WTC11 (cell line): ENCODE measurements at regions not wholly inside any gene's neighbourhood (a gene's known extent, or its start where the extent isn't known, plus 50 kb on each side); places are given as distances from the start of the nearest gene placed in this dataset.

Source experiments
- ATAC-seq: fragments of 200-7000 bp; cut with Tn5 transposase; 2 replicates; pipeline ENCODE4 v1.10.0; 2021; ENCODE audit warnings: mild to moderate bottlenecking, moderate library complexity
- CTCF ChIA-PET: fragments of 300-600 bp; sonication (Branson Sonifier 250); formaldehyde crosslinking; loops from one replicate; lab custom pipeline; 2021; ENCODE audit warnings: antibody characterized with exemption; lab: Charles Lee
- POLR2A ChIA-PET: fragments of 350-600 bp; sonication (Branson Sonifier 250); formaldehyde crosslinking; loops from one replicate; lab custom pipeline; 2021; ENCODE audit warnings: antibody characterized with exemption; lab: Charles Lee
- DNase-seq: peaks from one replicate; pipeline ENCODE4 v3.0.0; 2021; ENCODE audit warnings: low spot score
- H3K27ac Mint-ChIP-seq: 2 replicates; pipeline ENCODE4 v1.8.0; 2021; ENCODE audit warnings: mixed read lengths
- H3K27me3 Mint-ChIP-seq: 2 replicates; pipeline ENCODE4 v1.8.0; 2021; ENCODE audit warnings: low read depth, mild to moderate bottlenecking, moderate library complexity, mixed read lengths
- H3K36me3 Mint-ChIP-seq: 2 replicates; pipeline ENCODE4 v1.8.0; 2021; ENCODE audit warnings: mixed read lengths
- H3K4me1 Mint-ChIP-seq: 2 replicates; pipeline ENCODE4 v1.8.0; 2022; ENCODE audit warnings: mixed read lengths
- H3K4me3 Mint-ChIP-seq: 2 replicates; pipeline ENCODE4 v1.8.0; 2021; ENCODE audit warnings: mild to moderate bottlenecking, moderate library complexity, mixed read lengths
- H3K9me3 Mint-ChIP-seq: 2 replicates; pipeline ENCODE4 v1.8.0; 2021; ENCODE audit warnings: mixed read lengths
- AFF4 ChIP-seq: sonication (generic); formaldehyde crosslinking; IDR thresholded peaks from 2 replicates; pipeline ENCODE4 v1.8.1; 2023; ENCODE audit warnings: mild to moderate bottlenecking, missing genetic modification reagents, borderline replicate concordance
- E2F1 ChIP-seq: sonication (generic); formaldehyde crosslinking; IDR thresholded peaks from 2 replicates; pipeline ENCODE4 v1.8.0; 2022; ENCODE audit warnings: mild to moderate bottlenecking, missing genetic modification reagents
- ELF4 ChIP-seq: sonication (generic); formaldehyde crosslinking; IDR thresholded peaks from 2 replicates; pipeline ENCODE4 v1.8.1; 2022; ENCODE audit warnings: low read depth, mild to moderate bottlenecking, moderate library complexity, missing genetic modification reagents
- FOXK1 ChIP-seq: sonication (generic); formaldehyde crosslinking; IDR thresholded peaks from 2 replicates; pipeline ENCODE4 v1.8.0; 2022; ENCODE audit warnings: mild to moderate bottlenecking, moderate library complexity, missing genetic modification reagents
- GRHL2 ChIP-seq: fragments of 250-450 bp; sonication (Bioruptor Pico); IDR thresholded peaks from 2 replicates; pipeline ENCODE4 v1.8.0; 2022; ENCODE audit warnings: mild to moderate bottlenecking, moderate library complexity; ENCODE audit not compliant: insufficient replicate concordance, severe bottlenecking
- IRF1 ChIP-seq: sonication (generic); formaldehyde crosslinking; IDR thresholded peaks from 2 replicates; pipeline ENCODE4 v1.8.0; 2023; ENCODE audit warnings: missing genetic modification reagents
- IRF2 ChIP-seq: sonication (generic); formaldehyde crosslinking; IDR thresholded peaks from 2 replicates; pipeline ENCODE4 v1.8.0; 2022; ENCODE audit warnings: low read depth, missing genetic modification reagents, borderline replicate concordance
- JAZF1 ChIP-seq: fragments of 250-450 bp; sonication (Bioruptor Pico); IDR thresholded peaks from 2 replicates; pipeline ENCODE4 v1.9.0; 2021; ENCODE audit warnings: moderate library complexity, mild to moderate bottlenecking, inconsistent platforms
- JUN ChIP-seq: sonication (generic); formaldehyde crosslinking; IDR thresholded peaks from 2 replicates; pipeline ENCODE4 v1.8.0; 2023; ENCODE audit warnings: mild to moderate bottlenecking, missing genetic modification reagents
- MYBL2 ChIP-seq: sonication (generic); formaldehyde crosslinking; IDR thresholded peaks from 2 replicates; pipeline ENCODE4 v1.8.1; 2023; ENCODE audit warnings: mild to moderate bottlenecking, moderate library complexity, missing genetic modification reagents
- NFYB ChIP-seq: sonication (generic); formaldehyde crosslinking; conservative IDR thresholded peaks from 2 replicates; pipeline ENCODE4 v1.8.0; 2022; ENCODE audit warnings: low read depth, missing genetic modification reagents
- OVOL2 ChIP-seq: fragments of 250-450 bp; sonication (Bioruptor Pico); IDR thresholded peaks from 2 replicates; pipeline ENCODE4 v1.9.0; 2021; ENCODE audit warnings: mild to moderate bottlenecking, borderline replicate concordance
- PREB ChIP-seq: sonication (generic); formaldehyde crosslinking; IDR thresholded peaks from 2 replicates; pipeline ENCODE4 v1.8.1; 2022; ENCODE audit warnings: mild to moderate bottlenecking, missing genetic modification reagents, moderate library complexity, borderline replicate concordance
- SMAD4 ChIP-seq: sonication (generic); formaldehyde crosslinking; IDR thresholded peaks from 2 replicates; pipeline ENCODE4 v1.8.0; 2022; ENCODE audit warnings: mild to moderate bottlenecking, missing genetic modification reagents
- STAT6 ChIP-seq: sonication (generic); formaldehyde crosslinking; conservative IDR thresholded peaks from 2 replicates; pipeline ENCODE4 v1.8.1; 2023; ENCODE audit warnings: mild to moderate bottlenecking, low read depth, missing genetic modification reagents, moderate library complexity
- TCF7 ChIP-seq: sonication (generic); formaldehyde crosslinking; IDR thresholded peaks from 2 replicates; pipeline ENCODE4 v1.8.0; 2022; ENCODE audit warnings: mild to moderate bottlenecking, low read depth, missing genetic modification reagents, moderate library complexity
- TEAD1 ChIP-seq: sonication (generic); formaldehyde crosslinking; IDR thresholded peaks from 2 replicates; pipeline ENCODE4 v1.8.0; 2022; ENCODE audit warnings: mild to moderate bottlenecking, missing genetic modification reagents
- ZNF219 ChIP-seq: sonication (generic); formaldehyde crosslinking; IDR thresholded peaks from 2 replicates; pipeline ENCODE4 v1.8.0; 2023; ENCODE audit warnings: missing genetic modification reagents, mild to moderate bottlenecking, borderline replicate concordance
- ZNF671 ChIP-seq: fragments of 250-450 bp; sonication (Bioruptor Pico); IDR thresholded peaks from 2 replicates; pipeline ENCODE4 v1.8.0; 2021; ENCODE audit warnings: mild to moderate bottlenecking

- CTCF ChIA-PET = interaction anchor here (2.3 kb wide), 1 partner anchor 12 kb away, joined by 10 read pairs; no protein-coding TSS in a partner anchor
- ATAC-seq (no peak), DNase-seq (no peak)
- TF ChIP-seq IRF2 (CRISPR knock-in tag) (no peak), AFF4 (CRISPR knock-in tag) (no peak), ELF4 (CRISPR knock-in tag) (no peak), IRF1 (CRISPR knock-in tag) (no peak), OVOL2 (CRISPR knock-in tag) (no peak), GRHL2 (CRISPR knock-in tag) (no peak), FOXK1 (no peak), E2F1 (no peak), TEAD1 (CRISPR knock-in tag) (no peak), JUN (CRISPR knock-in tag) (no peak), STAT6 (CRISPR knock-in tag) (no peak), ZNF671 (CRISPR knock-in tag) (no peak), NFYB (no peak), TCF7 (CRISPR knock-in tag) (no peak), JAZF1 (CRISPR knock-in tag) (no peak), PREB (CRISPR knock-in tag) (no peak), MYBL2 (CRISPR knock-in tag) (no peak), ZNF219 (CRISPR knock-in tag) (no peak), SMAD4 (CRISPR knock-in tag) (no peak)
- no peaks in the 10 kb centered on the region; the same call in 1 of the 2 replicates for H3K27me3 Mint-ChIP-seq
- 0 out of 2 replicates have a peak, but pooled peaks cover 3% of the 10 kb centered on the region for H3K4me1 Mint-ChIP-seq
- no peaks in the 10 kb centered on the region for H3K36me3 Mint-ChIP-seq
- H3K4me3 Mint-ChIP-seq = no peak overlapping the region
- 0 out of 2 replicates have a peak, but pooled peaks cover 1% of the 10 kb centered on the region for H3K9me3 Mint-ChIP-seq
- POLR2A ChIA-PET = no interaction called here
- no peak overlapping the region for H3K27ac Mint-ChIP-seq
Measured at GRCh38 chr1:25089772-25090171, 142.5 kb downstream of the SYF2 start.
